T-helper 2 cell treated with Interferon-gamma antibody and Interleukin-4, amounts not matched to agents 5 μg/mL and 100 μg/mL, for 36 hours (primary cell): ENCODE measurements at regions not wholly inside any gene's neighbourhood (a gene's known extent, or its start where the extent isn't known, plus 50 kb on each side); places are given as distances from the start of the nearest gene placed in this dataset.

Experiments
- DNase-seq: peaks from one replicate; pipeline ENCODE4 v3.0.0; 2021; ENCODE audit warnings: low spot score
- H3K27ac Mint-ChIP-seq: one replicate; pipeline ENCODE4 v1.8.0; 2021; ENCODE audit warnings: mild to moderate bottlenecking, mixed read lengths
- H3K27me3 Mint-ChIP-seq: one replicate; pipeline ENCODE4 v1.8.0; 2021; ENCODE audit warnings: low read depth, mixed read lengths
- H3K36me3 Mint-ChIP-seq: one replicate; pipeline ENCODE4 v1.8.0; 2021; ENCODE audit warnings: low read depth, mixed read lengths
- H3K4me1 Mint-ChIP-seq: one replicate; pipeline ENCODE4 v1.8.0; 2021; ENCODE audit warnings: low read depth, mixed read lengths
- H3K4me3 Mint-ChIP-seq: one replicate; pipeline ENCODE4 v1.8.0; 2022; ENCODE audit warnings: mild to moderate bottlenecking, moderate library complexity, mixed read lengths
- H3K9me3 Mint-ChIP-seq: one replicate; pipeline ENCODE4 v1.8.0; 2021; ENCODE audit warnings: mixed read lengths

DNA sequence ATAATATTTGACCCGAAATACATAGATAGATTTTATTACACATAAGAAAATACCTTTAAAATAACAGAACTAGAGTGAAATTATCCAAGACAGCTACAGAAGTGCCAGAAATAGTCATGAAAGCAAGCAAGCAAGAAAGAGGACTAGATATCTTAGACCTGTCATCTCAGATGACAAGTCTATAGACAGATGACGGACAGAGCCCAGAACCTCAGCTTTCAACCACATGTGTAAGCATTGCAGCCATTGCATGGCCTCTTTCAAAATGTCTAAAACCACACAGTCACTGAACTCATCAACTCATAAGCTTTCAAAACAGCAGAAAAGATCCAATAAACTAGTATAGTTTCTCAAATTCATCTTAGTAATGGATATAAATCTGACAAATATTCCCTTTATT is 59.8 kb upstream of the FHIT start:
- H3K27me3 Mint-ChIP-seq = peaks cover 10% of the 10 kb centered on the region
- no peak overlapping the region for H3K27ac Mint-ChIP-seq
- H3K9me3 Mint-ChIP-seq = no peaks in the 10 kb centered on the region
- DNase-seq = no peak
- no peaks in the 10 kb centered on the region for H3K4me1 Mint-ChIP-seq
- no peaks in the 10 kb centered on the region for H3K36me3 Mint-ChIP-seq
- H3K4me3 Mint-ChIP-seq = no peak overlapping the region

DNA sequence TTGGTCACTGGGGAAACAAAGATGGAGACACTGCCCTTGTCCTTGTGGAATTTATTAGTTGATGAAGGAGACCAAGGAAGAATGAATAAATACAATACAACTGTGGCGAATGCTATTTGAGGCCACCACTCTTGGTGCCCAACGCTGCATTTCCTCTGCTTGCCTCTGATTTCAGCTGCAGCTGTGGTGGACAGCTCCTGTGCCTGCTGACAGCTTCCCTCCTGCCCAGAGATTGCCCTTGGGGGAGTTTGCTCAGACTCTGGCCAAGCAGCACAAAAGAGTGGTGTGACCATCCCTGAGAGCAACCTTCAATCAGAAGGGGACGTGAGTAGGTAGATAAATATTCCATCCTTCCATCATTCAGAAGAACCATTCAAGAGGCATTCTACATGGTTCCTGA is 64.6 kb upstream of the FHIT start:
- Mint-ChIP-seq H3K27me3 (peaks cover 11% of the 10 kb centered on the region), H3K4me3 (no peak overlapping the region), H3K27ac (no peak overlapping the region), H3K9me3 (no peaks in the 10 kb centered on the region), H3K4me1 (no peaks in the 10 kb centered on the region), H3K36me3 (no peaks in the 10 kb centered on the region)
- DNase-seq = no peak

GRCh38 chr3:61323094-61323493 is 71.8 kb upstream of the FHIT start:
- Mint-ChIP-seq H3K27me3 (peaks cover 2% of the 10 kb centered on the region), H3K4me3 (no peak overlapping the region), H3K36me3 (no peaks in the 10 kb centered on the region), H3K9me3 (no peaks in the 10 kb centered on the region), H3K4me1 (no peaks in the 10 kb centered on the region), H3K27ac (no peak overlapping the region)
- DNase-seq = no peak

DNA sequence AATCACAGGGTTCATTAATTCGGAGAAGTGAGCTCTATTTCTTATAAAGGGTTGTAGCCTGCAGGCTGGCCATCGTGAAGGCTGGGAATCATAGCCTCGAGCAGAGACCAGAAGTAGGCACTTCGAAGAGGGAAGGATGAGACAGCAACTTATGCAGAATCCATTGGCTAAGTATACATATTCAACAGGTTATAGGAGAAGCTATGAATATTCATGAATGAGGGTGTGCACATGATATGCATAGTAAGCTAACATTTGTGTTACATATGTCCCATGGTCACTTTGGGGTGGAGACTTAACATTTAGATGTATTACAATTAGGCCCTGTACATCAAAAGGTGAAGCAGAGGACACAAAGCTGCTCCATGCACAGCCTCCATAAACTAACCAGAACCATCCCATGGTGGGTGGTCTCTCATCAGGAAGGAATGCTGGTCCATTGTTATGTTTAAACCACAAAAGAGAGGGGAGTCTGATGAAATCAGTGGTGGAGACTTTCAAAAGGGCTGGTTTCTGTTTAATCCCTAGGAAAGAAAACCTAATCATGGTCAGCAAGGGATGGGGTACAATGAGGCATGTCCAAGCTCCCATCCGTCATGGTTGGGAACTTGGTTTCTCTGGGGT is 80.8 kb upstream of the FHIT start:
- DNase-seq = no peak
- Mint-ChIP-seq H3K4me3 (no peak overlapping the region), H3K9me3 (no peaks in the 10 kb centered on the region), H3K4me1 (no peaks in the 10 kb centered on the region), H3K27ac (no peak overlapping the region), H3K27me3 (peaks cover 2% of the 10 kb centered on the region), H3K36me3 (no peaks in the 10 kb centered on the region)

DNA sequence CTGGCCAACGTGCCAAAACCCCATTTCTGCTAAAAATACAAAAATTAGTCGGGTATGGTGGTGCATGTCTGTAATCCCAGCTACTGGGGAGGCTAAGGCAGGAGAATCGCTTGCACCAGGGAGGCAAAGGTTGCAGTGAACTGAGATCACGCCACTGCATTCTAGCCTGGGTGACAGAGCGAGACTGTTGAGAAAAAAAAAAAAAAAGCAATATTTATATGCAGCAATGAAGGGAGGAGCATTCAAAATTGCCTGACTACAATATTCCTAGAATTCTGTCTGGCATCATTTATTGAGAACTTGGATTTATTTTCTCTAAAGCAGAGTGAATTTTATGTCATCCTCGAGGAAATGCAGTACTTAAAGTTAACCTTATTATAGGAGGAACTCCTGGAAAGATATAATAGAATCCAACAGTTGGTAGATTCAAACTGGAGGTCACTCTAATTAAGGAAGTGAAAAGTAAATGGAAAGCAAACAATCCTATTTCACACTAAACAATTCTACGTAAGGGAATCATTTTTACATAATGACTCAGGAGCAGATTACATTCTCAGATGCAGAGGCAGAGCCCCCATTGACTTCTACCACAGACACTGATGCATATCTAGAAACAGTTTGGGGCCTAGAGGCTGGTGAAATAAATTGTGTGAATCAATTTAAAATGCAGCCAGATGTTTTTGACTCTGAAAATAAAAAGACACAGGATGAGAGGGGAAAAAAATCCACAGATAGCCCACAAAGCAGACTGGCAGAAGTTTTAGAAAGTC is 82.1 kb upstream of the FHIT start:
- no peak for DNase-seq
- Mint-ChIP-seq H3K36me3 (no peaks in the 10 kb centered on the region), H3K27me3 (peaks cover 2% of the 10 kb centered on the region), H3K4me3 (no peak overlapping the region), H3K27ac (no peak overlapping the region), H3K9me3 (no peaks in the 10 kb centered on the region), H3K4me1 (no peaks in the 10 kb centered on the region)

DNA sequence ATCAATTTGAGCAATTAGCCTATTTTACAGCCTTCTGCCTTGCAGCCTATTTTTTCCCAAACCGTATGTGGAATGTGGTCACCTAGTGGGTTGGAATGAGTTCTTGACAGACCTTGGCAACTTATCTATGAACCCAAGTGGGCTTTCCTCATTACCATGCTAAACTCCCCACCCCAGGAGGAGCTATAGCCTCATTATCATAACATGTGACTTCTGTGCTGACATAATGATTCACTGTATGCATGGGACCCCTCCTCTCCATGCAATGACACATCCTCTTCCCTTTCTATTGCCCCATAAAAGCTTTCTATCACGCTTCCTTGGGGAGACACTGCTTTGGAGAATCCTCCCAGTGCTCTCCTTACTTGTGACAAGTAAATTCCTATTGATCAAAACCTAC is 83.5 kb upstream of the FHIT start:
- H3K27me3 Mint-ChIP-seq = peaks cover 2% of the 10 kb centered on the region
- no peaks in the 10 kb centered on the region for H3K4me1 Mint-ChIP-seq
- H3K9me3 Mint-ChIP-seq = no peaks in the 10 kb centered on the region
- H3K4me3 Mint-ChIP-seq = no peak overlapping the region
- no peak for DNase-seq
- H3K36me3 Mint-ChIP-seq = no peaks in the 10 kb centered on the region
- H3K27ac Mint-ChIP-seq = no peak overlapping the region

GRCh38 chr3:61340931-61341461 is 89.7 kb upstream of the FHIT start:
- H3K27me3 Mint-ChIP-seq = no peaks in the 10 kb centered on the region
- H3K4me1 Mint-ChIP-seq = no peaks in the 10 kb centered on the region
- no peak overlapping the region for H3K27ac Mint-ChIP-seq
- H3K9me3 Mint-ChIP-seq = no peaks in the 10 kb centered on the region
- DNase-seq = no peak
- H3K36me3 Mint-ChIP-seq = no peaks in the 10 kb centered on the region
- H3K4me3 Mint-ChIP-seq = no peak overlapping the region

GRCh38 chr3:61343543-61343942 is 92.3 kb upstream of the FHIT start:
- H3K9me3 Mint-ChIP-seq = no peaks in the 10 kb centered on the region

DNA sequence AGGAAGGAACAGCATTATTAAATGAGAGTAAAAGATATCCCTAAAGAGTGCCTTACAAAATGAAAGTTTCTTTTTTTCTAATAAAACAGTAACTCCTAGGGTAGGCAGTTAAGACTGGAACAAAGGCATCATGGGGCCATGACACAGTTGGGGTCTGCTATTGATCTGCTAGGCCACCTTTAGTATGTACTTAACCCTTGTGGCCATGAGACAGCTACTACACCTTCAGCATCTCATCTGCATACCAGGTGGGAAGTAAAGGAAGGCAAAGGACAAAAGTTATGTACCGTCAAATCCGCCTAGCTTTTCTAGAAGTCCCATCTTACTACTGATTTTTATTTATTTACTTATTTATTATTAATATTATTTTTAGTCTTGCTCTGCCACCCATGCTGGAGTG is 93.8 kb upstream of the FHIT start:
- H3K9me3 Mint-ChIP-seq = no peaks in the 10 kb centered on the region
- no peak overlapping the region for H3K27ac Mint-ChIP-seq
- H3K4me1 Mint-ChIP-seq = no peaks in the 10 kb centered on the region
- no peak overlapping the region for H3K4me3 Mint-ChIP-seq
- DNase-seq = no peak
- H3K27me3 Mint-ChIP-seq = no peaks in the 10 kb centered on the region
- H3K36me3 Mint-ChIP-seq = no peaks in the 10 kb centered on the region

More at GRCh38 chr3:61343543-61343942, 92.3 kb upstream of the FHIT start:
- H3K4me1 Mint-ChIP-seq = no peaks in the 10 kb centered on the region
- H3K36me3 Mint-ChIP-seq = no peaks in the 10 kb centered on the region
- no peak overlapping the region for H3K4me3 Mint-ChIP-seq
- no peaks in the 10 kb centered on the region for H3K27me3 Mint-ChIP-seq
- DNase-seq = no peak
- H3K27ac Mint-ChIP-seq = no peak overlapping the region

GRCh38 chr3:61347981-61348380 is 96.7 kb upstream of the FHIT start:
- Mint-ChIP-seq H3K36me3 (no peaks in the 10 kb centered on the region), H3K9me3 (no peaks in the 10 kb centered on the region), H3K4me3 (no peak overlapping the region), H3K27ac (no peak overlapping the region), H3K4me1 (no peaks in the 10 kb centered on the region), H3K27me3 (no peaks in the 10 kb centered on the region)
- DNase-seq = no peak

DNA sequence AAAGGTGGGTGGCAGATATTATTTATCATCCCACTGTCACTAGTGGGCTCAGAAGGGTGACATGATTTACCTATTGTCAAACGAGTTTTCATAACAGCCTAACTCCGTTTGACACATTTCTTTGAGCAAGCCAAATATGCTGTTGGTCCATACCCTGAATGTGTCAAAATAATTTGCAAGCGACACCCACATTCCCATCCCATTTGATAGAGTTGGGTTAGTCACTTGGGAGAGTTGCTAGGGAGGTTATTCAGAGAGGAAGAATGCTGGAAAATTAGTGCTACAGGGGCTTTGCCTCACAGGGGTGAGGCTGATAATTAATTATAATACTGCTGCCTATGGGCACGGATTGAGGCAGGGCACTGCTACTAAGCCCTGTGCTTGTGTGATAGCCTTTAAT is 98.5 kb upstream of the FHIT start:
- H3K27ac Mint-ChIP-seq = no peak overlapping the region
- no peaks in the 10 kb centered on the region for H3K4me1 Mint-ChIP-seq
- H3K36me3 Mint-ChIP-seq = no peaks in the 10 kb centered on the region
- DNase-seq = no peak
- no peak overlapping the region for H3K4me3 Mint-ChIP-seq
- H3K27me3 Mint-ChIP-seq = no peaks in the 10 kb centered on the region
- no peaks in the 10 kb centered on the region for H3K9me3 Mint-ChIP-seq

DNA sequence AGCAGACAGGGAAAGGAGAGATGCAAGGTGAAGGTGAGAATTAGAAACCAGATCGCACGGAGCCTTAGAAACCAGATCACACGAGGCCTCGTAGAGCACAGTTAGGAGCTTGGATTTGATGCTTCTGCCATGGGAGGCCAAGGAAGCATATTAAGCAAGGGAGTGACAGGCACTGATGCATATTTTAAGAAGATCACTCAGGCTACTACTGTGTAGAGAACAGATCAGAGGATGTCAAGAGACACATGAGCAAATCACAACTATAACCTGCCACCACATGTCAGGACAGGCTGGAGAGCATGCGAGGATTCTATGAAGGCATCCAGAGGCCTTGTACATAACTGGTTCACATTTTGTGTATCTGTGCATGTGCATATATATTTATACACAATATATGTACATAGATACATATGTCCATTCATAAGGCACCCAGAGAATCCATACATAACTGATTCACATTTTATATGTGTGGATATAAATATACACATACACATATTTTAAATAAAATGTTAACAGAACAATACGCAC is 99.6 kb upstream of the FHIT start:
- Mint-ChIP-seq H3K9me3 (no peaks in the 10 kb centered on the region), H3K36me3 (no peaks in the 10 kb centered on the region), H3K27ac (no peak overlapping the region), H3K4me3 (no peak overlapping the region), H3K27me3 (peaks cover 3% of the 10 kb centered on the region), H3K4me1 (no peaks in the 10 kb centered on the region)
- no peak for DNase-seq

- Mint-ChIP-seq H3K27me3 (peaks cover 4% of the 10 kb centered on the region), H3K27ac (no peak overlapping the region), H3K9me3 (no peaks in the 10 kb centered on the region), H3K4me3 (no peak overlapping the region), H3K4me1 (no peaks in the 10 kb centered on the region), H3K36me3 (no peaks in the 10 kb centered on the region)
- no peak for DNase-seq
Observed at GRCh38 chr3:61352306-61352705, 101.1 kb upstream of the FHIT start.

DNA sequence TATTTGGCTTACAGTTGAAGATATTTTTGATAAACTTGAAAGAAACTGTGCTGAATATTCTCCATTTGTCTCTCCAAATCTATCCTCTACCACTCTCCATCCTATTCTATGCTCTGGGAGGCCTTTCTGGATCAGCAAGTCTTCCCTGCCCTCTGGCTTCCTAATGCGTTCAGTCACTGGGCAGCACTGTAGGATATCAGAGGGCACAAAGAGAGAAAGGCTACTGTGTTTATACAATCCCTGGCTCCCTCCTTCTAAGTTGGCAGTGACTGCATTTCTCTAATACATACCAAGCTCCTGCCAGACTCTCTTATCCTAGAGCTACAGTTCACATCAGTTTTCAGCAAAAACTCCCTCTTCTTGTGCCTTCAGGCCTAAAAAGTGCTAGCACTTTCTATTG is 102.1 kb upstream of the FHIT start:
- no peak for DNase-seq
- no peaks in the 10 kb centered on the region for H3K4me1 Mint-ChIP-seq
- H3K4me3 Mint-ChIP-seq = no peak overlapping the region
- no peaks in the 10 kb centered on the region for H3K36me3 Mint-ChIP-seq
- H3K9me3 Mint-ChIP-seq = no peaks in the 10 kb centered on the region
- no peak overlapping the region for H3K27ac Mint-ChIP-seq
- H3K27me3 Mint-ChIP-seq = peaks cover 4% of the 10 kb centered on the region
